Endothelial cell of umbilical vein (primary cell): ENCODE measurements at regions not wholly inside any gene's neighbourhood (a gene's known extent, or its start where the extent isn't known, plus 50 kb on each side); places are given as distances from the start of the nearest gene placed in this dataset.

ENCODE experiments used
- CTCF ChIP-seq, 2 donors: IDR thresholded peaks; 1 replicate in 1 of 2; 2 replicates in 1 of 2; pipeline ENCODE4 v1.5.1; 2011; ENCODE audit warnings: low read length in 2 of 2, mild to moderate bottlenecking in 2 of 2, moderate library complexity in 2 of 2, control low read depth in 1 of 2, inconsistent platforms in 1 of 2, low read depth in 1 of 2; ENCODE audit not compliant: insufficient read depth in 1 of 2; ENCODE audit errors: extremely low read depth in 1 of 2
- EZH2 ChIP-seq: IDR thresholded peaks from 2 replicates; pipeline ENCODE4 v1.6.1; 2012; ENCODE audit warnings: borderline replicate concordance, low read depth, mild to moderate bottlenecking, moderate library complexity, low read length, inconsistent platforms; ENCODE audit not compliant: severe bottlenecking
- JUN ChIP-seq: IDR thresholded peaks from 2 replicates; pipeline ENCODE4 v1.6.1; 2011; ENCODE audit warnings: borderline replicate concordance, low read depth; ENCODE audit not compliant: insufficient read length, insufficient read depth
- MYC ChIP-seq: IDR thresholded peaks from one replicate; pipeline ENCODE4 v1.6.1; 2011; ENCODE audit warnings: mild to moderate bottlenecking, low read depth, low read length
- POLR2A ChIP-seq: IDR thresholded peaks from 2 replicates; pipeline ENCODE4 v1.6.1; 2012; ENCODE audit warnings: low read depth, mild to moderate bottlenecking, control low read depth, low read length
- POLR2AphosphoS5 ChIP-seq: IDR thresholded peaks from 2 replicates; pipeline ENCODE4 v1.6.1; 2012; ENCODE audit warnings: low read depth, mild to moderate bottlenecking, control low read depth, low read length, moderate library complexity; ENCODE audit not compliant: insufficient read depth
- TF ChIP-seq, protein P1 (sequence below): IDR thresholded peaks from 2 replicates; pipeline ENCODE4 v1.6.1; 2011; ENCODE audit not compliant: insufficient read depth, insufficient read length

DNA sequence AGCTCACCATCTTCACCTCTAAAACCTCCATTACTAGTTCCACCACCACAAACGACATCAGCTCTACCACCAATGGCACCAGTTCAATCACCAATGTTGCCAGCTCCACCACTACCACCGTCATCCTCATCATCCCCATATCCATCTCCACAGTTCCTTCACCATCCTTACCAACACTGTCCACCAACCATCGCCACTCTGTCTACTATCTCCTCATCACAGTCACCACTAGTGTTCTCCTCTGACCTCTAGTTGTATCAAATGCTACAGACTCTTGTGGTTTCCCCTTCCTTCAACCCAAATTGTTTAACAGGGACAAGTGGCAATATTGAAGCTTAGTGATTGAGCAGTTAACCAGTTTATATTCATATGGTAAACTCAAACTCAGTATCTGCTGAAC lies 182.6 kb downstream of the CAAP1 start:
- TF ChIP-seq CTCF (IDR thresholded peaks at IDR 0.05; ENCODE audit: extremely low read depth in 1 of 2, insufficient read depth in 1 of 2, low read depth in 1 of 2, low read length in 2 of 2) (no peak), POLR2A (no peak), JUN (no peak), EZH2 (no peak), MYC (no peak), POLR2AphosphoS5 (no peak)
- TF ChIP-seq, protein P1, sequence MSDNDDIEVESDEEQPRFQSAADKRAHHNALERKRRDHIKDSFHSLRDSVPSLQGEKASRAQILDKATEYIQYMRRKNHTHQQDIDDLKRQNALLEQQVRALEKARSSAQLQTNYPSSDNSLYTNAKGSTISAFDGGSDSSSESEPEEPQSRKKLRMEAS: no peak
